ENCODE measurements at regions not wholly inside any gene's neighbourhood (a gene's known extent, or its start where the extent isn't known, plus 50 kb on each side); places are given as distances from the start of the nearest gene placed in this dataset.

GRCh38 chr6:144843701-144844100 lies 558.6 kb downstream of the UTRN start:
- WGBS, 5 donors: 82 to 91% (median 87%) methylated on average over 1 of the region's 1 CpG
- Histone ChIP-seq H3K4me1 (no peaks in the 10 kb centered on the region), H3K9me3 (no peaks in the 10 kb centered on the region), H3K27me3 (no peaks in the 10 kb centered on the region), H3K27ac (no peak overlapping the region), H3K4me3 (no peak overlapping the region), H3K36me3 (peaks cover 4 to 76% (median 56%) of the 10 kb centered on the region in 4 donors)
- intact Hi-C loops (cut with DNase I; ENCODE audit: low total_unique reads): no loop called here
- no peak for DNase-seq
- no peak for TF ChIP-seq CTCF (IDR thresholded peaks at IDR 0.05)

GRCh38 chr6:144844596-144844995 lies 559.5 kb downstream of the UTRN start:
- Histone ChIP-seq H3K9me3 (no peaks in the 10 kb centered on the region), H3K27ac (no peak overlapping the region), H3K4me1 (no peaks in the 10 kb centered on the region), H3K27me3 (no peaks in the 10 kb centered on the region), H3K36me3 (peaks cover 4 to 67% (median 53%) of the 10 kb centered on the region in 4 donors), H3K4me3 (no peak overlapping the region)
- intact Hi-C loops (cut with DNase I; ENCODE audit: low total_unique reads): no loop called here
- no peak for DNase-seq
- TF ChIP-seq EP300 (IDR thresholded peaks at IDR 0.05): no peak
- no peak for TF ChIP-seq POLR2A (IDR thresholded peaks at IDR 0.05)
- TF ChIP-seq CTCF (IDR thresholded peaks at IDR 0.05): no peak
- no peak for TF ChIP-seq POLR2AphosphoS5 (IDR thresholded peaks at IDR 0.05)
- WGBS, 5 donors: 72 to 83% (median 80%) methylated on average over 3 of the region's 3 CpGs

- no peaks in the 10 kb centered on the region for H3K4me1 ChIP-seq
- no peaks in the 10 kb centered on the region for H3K9me3 ChIP-seq
- H3K27me3 ChIP-seq: no peaks in the 10 kb centered on the region
- DNase-seq: no peak
- H3K36me3 ChIP-seq: peaks cover 0 to 66% (median 52%) of the 10 kb centered on the region in 4 donors
- no peak overlapping the region for H3K27ac ChIP-seq
- no peak overlapping the region for H3K4me3 ChIP-seq
- no peak for TF ChIP-seq POLR2A (IDR thresholded peaks at IDR 0.05)
- no peak for TF ChIP-seq EP300 (IDR thresholded peaks at IDR 0.05)
- intact Hi-C loops (cut with DNase I; ENCODE audit: low total_unique reads): no loop called here
Observed at GRCh38 chr6:144845186-144845585, 560.1 kb downstream of the UTRN start.

- WGBS, 5 donors: 78 to 88% (median 79%) methylated on average over 2 of the region's 2 CpGs
- no peak overlapping the region for H3K27ac ChIP-seq
- intact Hi-C loops (cut with DNase I; ENCODE audit: low total_unique reads): no loop called here
- H3K4me3 ChIP-seq: no peak overlapping the region
- TF ChIP-seq CTCF (IDR thresholded peaks at IDR 0.05) (no peak), EP300 (IDR thresholded peaks at IDR 0.05) (no peak)
- H3K9me3 ChIP-seq: no peaks in the 10 kb centered on the region
- no peaks in the 10 kb centered on the region for H3K4me1 ChIP-seq
- H3K36me3 ChIP-seq: peaks cover 0 to 61% (median 57%) of the 10 kb centered on the region in 4 donors
- no peaks in the 10 kb centered on the region for H3K27me3 ChIP-seq
- DNase-seq: no peak
Observed at GRCh38 chr6:144847916-144848315, 562.8 kb downstream of the UTRN start.

GRCh38 chr6:144849920-144850319 lies 564.8 kb downstream of the UTRN start:
- 87 to 98% (median 92%) methylated on average over 2 of the region's 2 CpGs for WGBS, 5 donors
- no peak for DNase-seq
- TF ChIP-seq POLR2A (IDR thresholded peaks at IDR 0.05) (no peak), EP300 (IDR thresholded peaks at IDR 0.05) (no peak), CTCF (IDR thresholded peaks at IDR 0.05) (no peak), POLR2AphosphoS5 (IDR thresholded peaks at IDR 0.05) (no peak)
- Histone ChIP-seq H3K27ac (no peak overlapping the region), H3K4me1 (no peaks in the 10 kb centered on the region), H3K27me3 (no peaks in the 10 kb centered on the region), H3K36me3 (peaks cover 0 to 61% (median 56%) of the 10 kb centered on the region in 4 donors), H3K4me3 (no peak overlapping the region), H3K9me3 (no peaks in the 10 kb centered on the region)
- intact Hi-C loops (cut with DNase I; ENCODE audit: low total_unique reads): no loop called here
